Fibroblast of skin of right quadriceps (primary cell): ENCODE measurements at regions not wholly inside any gene's neighbourhood (a gene's known extent, or its start where the extent isn't known, plus 50 kb on each side); places are given as distances from the start of the nearest gene placed in this dataset.
"Not testable (repeated sequence)": the region's sequence is repeated elsewhere in the genome, so short reads cannot be mapped to it uniquely, and the experiment has no call there.

Experiments
- DNase-seq: peaks from one replicate; pipeline ENCODE4 v3.0.0-alpha.2; 2013

DNA sequence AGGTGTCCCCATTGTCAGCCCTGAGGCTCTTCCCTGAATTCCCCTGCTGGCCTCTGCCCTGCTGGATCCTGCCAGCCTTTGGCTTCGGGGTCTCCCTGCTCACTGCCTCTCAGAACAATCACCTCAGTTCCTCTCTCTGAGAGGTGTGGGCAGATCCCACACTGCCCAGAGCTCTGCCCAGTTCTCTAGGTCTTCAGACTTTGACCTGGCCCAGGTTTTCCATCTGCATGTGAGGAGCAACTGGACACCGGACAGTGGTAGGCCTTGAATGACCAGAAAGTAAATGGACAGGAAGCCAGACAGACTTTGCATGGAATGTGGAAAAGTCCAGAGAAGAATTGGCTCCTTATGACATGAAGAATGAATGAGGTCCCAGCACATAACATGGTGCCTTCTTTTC, 111.8 kb downstream of the FOXD4L6 start:
- DNase-seq = not testable (repeated sequence)

DNA sequence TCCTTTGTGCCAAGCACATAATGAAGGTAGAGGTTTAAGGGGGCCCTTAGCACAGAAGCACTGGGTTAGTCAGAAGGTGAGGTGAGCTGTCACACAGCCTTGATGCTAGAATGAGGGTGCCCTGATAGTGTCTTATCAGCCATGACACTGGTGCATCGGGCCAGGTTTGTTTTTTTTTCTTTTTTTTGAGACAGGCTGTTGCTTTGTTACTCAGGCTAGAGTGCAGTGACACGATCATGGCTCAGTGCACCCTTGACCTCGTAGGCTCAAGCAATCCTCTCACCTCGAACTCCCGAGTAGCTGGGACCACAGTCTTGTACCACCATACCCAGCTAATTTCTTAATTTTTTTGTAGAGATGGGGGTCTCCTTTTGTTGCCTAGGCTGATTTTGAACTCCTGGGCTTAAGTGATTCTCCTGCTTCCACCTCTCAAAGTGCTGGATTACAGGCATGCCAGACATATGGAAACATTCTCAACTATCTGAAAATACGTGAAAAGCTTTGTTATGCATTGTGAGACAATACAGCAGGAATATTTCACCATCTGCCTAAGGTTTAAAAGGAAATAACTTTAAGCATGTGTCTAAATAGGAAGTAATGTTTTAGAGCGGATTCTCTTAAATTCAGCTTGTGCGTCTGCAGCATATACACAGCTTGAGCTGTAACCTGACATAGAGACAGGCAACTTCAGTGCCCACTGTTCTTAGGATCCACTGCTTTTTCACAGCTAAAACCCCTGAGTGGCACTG, 128.4 kb downstream of the FOXD4L6 start:
- DNase-seq = not testable (repeated sequence)

DNA sequence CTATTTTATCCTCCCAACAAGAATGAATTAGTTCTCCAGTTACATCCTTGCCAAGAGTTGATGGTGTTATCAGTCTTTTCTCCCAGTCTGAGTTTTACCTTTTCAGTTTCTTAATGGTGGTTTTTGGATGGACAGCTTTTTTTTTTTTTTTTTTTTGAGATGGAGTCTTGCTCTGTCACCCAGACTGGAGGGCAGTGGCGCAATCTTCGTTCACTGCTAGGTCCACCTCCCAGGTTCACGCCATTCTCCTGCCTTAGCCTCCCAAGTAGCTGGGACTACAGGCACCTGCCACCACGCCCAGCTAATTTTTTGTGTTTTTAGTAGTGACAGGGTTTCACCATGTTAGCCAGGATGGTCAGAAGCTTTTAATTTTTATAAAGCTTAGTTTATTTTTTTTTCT, 133.0 kb downstream of the FOXD4L6 start:
- DNase-seq = not testable (repeated sequence)

DNA sequence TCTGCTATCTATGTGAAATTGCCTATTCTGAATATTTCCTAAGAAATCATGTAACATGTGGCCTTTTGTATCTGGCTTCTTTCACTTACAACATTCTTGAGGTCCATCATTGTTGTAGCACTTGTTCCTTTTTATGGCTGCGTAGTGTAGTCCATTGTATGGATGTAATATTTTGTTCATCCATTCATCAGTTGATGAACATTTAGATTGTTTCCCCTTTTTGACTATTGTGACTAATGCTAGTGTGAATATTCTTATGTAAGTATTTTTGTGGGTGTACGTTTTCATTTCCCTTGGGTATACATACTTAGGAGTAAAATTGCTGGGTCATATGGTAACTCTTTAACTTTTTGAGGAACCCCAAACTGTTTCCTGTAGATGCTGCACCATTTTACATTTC, 134.6 kb downstream of the FOXD4L6 start:
- not testable (repeated sequence) for DNase-seq

DNA sequence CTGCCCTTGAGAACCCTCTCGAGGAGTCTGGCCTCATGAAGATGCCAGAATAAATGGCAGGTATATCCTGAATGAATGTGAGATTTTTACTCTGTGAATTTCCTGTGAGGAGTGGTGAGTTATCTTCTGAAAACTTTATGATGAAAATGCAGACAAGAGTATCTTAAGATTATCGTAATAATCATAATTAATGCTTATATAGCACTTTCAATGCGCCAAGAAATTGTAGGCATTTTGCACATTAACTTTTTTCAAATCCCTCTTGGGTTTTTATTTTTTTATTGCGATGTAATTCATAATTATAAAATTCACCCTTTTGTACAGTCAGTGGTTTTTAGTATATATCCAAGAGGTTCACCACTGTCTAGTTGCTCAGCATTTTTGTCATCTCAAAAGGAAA, 135.1 kb downstream of the FOXD4L6 start:
- not testable (repeated sequence) for DNase-seq

DNA sequence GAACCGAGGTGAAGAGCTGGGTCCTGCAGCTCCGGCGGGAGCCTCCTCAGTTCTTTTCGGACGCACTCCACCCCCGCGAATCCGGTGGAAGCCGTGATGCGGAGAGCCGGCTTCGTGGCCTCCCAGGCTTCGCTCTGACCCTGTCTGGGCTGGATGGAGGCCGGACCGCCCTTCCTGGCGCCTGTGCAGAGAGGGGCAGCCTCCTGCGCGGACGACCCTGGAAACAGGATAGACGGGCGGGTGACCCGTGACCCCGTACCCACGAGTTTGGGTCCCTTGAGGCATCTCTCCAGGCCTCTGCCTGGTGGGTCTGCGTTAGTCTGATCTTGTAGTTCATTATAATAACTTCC, 136.0 kb downstream of the FOXD4L6 start:
- DNase-seq = not testable (repeated sequence)

DNA sequence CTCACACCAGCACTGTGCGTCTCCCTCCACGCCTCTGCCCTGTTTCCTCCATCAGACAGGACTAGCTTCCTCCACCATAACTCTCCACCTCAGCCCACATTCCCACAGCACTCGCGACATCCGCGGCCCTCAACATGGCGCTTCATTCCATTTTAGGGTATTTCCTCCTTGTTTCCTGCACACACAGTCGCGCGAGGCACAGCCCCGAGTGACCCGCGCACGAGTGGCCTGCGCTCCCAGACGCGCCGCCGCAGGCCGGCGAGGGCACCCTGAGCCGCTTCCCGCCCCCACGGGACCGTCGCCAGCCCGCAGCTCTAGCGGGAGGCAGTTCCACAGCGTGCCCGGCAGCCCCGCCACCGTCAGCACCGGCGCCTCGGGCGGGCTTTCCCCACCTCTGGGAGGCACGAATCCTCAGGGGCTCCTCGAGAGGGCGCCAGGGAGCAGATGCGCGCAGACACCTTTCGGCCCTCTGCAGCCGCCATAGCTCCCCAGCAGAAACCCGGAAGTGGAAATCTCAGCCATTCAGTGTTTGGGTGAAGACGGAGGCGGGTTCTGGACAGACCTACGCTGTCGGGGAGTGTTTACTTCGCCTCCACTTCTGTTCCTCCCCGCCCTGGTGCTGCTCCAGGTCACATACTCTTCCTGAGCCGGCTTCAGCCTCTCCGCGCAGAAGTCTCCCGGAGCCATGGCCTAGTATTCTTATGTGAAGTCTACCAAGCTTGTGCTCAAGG, 136.6 kb downstream of the FOXD4L6 start:
- DNase-seq = peak; percentile 98

DNA sequence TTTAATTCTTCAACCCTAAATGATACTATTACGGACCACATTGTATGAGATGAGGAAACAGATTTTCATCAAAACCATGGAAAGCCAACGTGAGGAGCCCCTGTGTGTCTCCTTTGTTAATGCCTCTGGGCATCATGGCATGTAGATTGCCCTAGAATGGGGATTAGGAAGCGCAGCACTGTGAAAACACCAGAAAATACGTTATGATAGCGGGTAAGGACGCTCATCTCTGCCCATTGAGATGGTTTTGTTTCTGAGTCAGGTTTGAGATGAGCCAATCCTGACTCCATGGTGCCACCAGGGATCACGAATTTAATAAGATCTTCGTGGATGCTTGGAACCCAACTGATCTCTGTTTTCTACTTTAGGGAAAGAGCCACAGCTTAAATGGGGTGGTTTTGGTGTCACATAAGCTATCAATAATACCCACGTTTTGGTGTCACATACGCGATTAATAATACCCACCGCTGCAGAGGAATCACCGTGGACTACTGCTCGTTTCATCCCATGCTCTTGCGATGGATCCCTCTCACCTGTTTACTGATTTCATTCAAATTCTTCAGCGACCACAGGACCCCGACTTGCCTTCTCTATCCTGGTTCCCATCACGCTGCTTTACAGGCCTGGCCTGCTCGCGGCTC, 137.3 kb downstream of the FOXD4L6 start:
- peak; percentile 5 for DNase-seq

DNA sequence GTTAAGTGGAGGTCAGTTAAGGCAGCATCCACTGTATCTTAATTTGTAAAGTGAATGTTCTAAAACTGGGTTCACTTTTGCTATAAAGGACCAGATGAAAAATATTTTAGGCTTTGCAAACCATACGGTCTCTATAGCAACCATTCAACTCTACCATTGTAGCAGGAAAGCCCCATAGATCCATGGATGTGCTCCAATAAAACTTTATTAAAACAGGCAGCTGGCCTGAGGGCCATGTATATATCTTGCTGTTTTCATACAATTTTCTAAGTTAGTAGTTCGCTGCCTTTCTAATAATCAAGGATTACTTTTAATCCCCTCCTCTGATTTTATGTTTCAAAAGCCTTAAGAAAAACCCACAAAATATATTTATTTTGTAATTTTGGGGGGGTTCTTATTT, 142.1 kb downstream of the FOXD4L6 start:
- DNase-seq = not testable (repeated sequence)

DNA sequence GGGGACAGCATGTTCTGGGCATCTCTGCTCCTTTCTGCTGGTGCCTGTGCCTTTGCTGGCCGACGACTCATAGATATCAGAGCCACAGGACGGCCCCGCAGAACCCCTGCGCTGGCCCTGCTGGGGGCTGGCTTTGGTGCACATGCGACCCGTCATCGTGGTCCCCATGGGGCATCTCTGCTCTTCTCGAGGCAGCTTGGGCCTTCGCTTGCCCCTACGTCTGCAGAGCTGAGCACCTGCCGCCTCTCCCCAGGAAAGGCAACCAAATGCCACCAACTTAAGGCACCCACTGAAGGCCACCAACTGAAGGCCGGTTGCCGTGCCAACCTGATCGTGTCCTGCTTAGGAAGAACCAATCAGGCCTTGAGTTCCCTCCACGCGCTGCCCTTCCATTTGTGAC, 153.1 kb downstream of the FOXD4L6 start:
- not testable (repeated sequence) for DNase-seq

DNA sequence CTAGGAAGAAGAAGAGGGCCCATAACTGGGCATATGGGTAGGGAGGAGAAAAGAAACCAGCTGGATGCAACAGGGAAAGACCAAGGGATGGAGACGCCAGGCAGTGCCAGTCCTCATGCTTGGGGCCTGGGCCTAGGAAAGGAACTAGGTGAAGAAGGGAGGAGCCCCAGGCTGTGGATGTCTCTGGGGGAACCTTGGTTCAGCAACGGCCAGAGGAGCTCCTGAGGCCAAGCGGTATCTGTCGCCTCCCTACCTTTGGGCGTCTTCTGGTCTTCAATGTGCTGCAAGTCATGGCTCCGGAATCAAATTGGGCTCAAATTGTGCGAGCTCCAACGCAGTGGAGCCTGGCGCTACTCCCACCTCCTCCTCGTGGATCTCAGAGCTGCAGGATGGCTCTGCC, 153.6 kb downstream of the FOXD4L6 start:
- DNase-seq = not testable (repeated sequence)

DNA sequence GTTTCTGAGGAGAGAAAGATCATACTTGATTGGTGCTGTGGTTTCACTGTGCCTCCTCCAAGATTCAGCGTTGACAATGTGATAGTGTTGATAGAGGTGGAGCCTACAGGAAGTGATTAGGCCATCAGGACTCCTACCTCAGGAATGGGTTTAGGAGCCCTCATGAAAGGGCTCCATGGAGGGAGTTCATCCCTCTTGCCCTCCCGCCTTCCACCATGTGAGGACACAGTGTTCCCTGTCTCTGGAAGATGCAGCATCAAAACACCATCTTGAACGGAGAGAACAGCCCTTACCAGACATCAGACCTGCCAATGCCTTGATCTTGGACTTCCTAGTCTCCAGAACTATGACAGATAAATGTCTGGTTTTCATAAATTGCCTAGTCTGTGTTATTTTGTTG, 156.7 kb downstream of the FOXD4L6 start:
- not testable (repeated sequence) for DNase-seq

DNA sequence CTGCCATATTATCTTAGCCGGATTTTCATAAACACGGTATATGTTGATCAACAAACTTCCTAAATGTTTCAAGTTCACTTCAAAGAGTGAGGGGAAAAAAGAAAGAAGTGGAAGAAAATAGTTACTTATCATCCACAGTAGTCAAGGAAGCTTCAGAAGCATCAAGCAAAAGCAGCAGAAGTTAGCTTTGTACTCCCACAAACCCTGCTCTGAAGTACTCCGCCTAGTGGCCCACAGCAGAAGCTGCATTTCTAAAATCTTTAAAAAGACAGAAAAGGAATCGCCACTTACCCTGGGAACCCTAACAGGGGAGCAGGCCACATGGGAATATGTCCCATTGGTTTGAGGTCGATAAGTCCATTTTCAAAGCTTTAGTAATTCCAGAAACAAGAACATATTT, 158.1 kb downstream of the FOXD4L6 start:
- not testable (repeated sequence) for DNase-seq

DNA sequence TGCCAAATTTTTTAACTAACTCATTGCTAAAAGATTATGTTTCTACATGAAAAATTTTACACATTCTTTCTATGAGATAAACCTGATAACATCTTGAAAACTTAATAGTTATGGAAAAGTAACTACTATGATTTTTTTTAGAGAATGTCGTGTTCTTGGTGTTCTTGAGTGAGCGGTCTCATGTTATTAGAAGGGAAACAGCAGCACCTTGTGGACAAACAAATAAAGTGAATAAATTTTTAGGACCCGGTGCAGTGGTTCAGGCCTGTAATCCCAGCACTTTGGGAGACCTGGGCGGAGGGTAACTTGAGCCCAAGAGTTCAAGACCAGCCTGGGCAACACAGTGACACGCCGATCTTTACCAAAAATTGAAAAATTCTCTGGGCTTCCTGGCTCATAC, 166.0 kb downstream of the FOXD4L6 start:
- not testable (repeated sequence) for DNase-seq

DNA sequence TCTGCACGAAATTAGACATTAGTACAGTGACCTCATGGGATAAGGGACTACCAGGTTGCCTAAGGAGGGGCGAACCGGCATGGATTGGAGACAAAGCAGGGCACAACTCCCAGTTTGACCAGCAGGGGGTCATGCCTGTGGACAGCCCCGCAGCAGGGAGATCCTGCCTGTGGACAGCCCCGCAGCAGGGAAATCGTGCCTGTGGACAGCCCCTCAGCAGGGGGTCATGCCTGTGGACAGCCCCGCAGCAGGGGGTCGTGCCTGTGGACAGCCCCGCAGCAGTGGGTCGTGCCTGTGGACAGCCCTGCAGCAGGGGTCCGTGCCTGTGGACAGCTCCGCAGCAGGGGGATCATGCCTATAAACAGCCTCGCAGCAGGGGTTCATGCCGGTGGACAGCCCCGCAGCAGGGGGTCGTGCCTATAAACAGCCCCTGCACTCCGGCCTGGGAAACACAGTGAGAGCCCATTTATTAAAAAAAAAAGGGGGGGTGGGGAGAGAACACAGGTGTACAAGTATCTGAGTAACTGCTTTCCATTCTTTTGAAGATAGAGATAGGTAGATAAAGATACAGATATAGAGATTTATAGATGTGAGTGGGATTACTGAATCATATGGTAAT, 176.5 kb downstream of the FOXD4L6 start:
- not testable (repeated sequence) for DNase-seq

DNA sequence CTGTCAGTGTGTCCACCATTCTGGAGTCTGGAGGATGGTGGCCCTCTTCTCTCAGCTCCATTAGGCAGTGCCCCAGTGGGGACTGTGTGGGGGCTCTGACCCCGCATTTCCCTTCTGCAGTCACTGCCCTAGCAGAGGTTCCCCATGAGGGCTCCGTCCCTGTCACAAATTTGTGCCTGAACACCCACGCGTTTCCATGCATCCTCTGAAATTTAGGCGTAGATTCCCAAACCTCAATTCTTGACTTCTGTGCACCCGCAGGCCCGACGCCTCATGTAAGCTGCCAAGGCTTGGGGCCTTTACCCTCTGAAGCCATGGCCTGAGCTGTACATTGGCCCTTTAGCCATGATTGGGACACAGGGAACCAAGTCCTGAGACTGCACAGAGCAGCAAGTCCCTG, 182.3 kb downstream of the FOXD4L6 start:
- not testable (repeated sequence) for DNase-seq

DNA sequence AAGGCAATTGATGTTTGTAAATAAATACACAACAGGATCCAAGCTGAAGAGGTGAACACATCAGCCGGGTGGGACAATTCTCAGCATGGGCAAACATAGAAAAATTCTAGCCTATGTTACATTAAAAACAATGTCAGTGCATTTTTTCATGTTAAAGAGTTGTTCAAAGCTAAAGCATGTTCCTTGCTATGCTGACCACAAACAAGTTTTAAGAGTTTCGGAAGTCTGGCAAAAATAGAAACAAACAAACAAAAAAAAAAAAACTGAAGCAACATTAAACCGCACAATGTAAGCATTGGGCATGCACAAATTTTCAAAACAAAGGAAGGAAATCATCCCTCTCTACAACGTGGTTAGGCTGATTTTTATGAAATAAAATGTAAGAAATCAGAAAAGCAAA, 185.8 kb downstream of the FOXD4L6 start:
- not testable (repeated sequence) for DNase-seq

DNA sequence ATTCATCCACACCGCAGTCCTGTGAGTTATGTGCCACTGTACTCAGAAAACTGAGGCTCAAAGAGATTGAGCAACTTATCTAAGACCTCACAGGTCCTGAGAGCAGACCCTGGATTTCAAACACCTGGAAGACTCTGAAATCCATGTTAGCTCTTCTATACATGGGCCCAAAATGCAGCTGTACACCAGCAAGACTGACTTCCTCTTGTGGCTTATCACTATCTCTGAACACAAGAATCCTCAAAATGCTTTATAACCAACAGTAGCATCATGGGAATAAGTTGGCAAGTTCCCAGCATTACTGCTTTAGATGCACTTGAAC, 188.6 kb downstream of the FOXD4L6 start:
- DNase-seq = not testable (repeated sequence)

DNA sequence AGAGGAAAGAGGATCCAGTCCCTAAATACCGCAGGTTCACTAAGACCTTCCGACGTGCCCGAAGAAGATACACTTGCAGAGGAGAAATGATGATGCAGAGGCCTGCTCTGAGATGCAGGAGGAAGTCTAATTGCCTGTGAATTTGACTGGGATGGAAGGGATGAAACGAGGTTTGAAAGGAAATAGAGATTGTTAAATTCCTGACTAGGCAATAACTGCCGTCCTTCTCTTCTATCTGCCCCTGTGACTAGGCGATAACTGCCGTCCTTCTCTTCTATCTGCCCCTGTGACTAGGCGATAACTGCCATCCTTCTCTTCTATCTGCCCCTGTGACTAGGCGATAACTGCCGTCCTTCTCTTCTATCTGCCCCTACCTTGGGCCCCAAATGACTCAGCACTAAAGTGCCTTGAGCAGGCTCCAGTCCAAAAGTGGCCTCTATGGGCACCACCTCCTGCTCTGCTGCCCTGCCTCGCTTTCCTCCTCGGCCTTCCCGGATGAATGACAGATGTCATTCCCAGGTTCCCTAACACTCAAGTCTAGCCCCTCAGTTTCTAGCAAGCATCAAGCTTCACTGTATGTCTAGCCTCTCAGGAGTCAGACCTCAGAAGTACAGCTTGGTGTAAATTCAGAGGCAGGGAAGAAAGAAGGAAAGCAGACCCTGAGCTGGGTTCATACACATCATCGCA, 189.1 kb downstream of the FOXD4L6 start:
- not testable (repeated sequence) for DNase-seq

DNA sequence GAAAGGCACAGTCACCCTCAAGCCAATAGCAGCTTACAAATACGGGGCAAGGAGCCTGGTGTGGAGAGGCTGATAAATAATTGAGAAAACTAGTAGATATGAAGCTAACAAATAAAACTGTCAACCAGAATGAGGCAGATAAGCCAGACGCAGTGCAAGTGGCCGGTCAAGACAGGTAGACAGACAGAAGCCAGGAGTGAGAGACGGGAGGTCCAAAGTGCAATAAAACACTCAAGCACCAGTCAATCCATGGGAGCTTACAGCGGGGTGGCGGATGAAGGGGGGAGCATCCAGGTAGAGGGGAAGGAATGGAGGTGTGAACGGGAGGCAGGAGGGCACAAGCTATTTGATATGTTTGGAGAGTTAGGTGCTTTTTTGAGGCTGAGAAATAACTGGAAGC, 193.1 kb downstream of the FOXD4L6 start:
- DNase-seq = no peak

DNA sequence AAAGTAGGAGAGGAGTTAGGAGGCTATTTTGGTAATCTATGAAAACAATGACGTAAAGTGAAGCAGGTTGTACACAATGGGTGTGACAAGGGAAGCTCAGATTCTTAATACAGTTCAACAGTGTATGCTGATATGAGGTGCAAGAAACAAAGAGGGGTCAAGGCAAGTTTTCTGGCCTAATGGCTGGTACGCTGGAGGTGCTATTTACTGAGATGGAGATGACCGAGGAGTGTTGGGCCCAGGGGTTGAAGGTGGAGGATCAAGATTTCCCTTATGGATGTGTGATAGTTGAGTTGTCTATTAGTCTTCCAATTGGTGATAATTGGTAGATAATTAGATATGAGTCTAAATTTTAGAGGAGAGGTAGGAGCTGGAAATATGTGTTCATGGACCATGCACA, 194.0 kb downstream of the FOXD4L6 start:
- DNase-seq = not testable (repeated sequence)

DNA sequence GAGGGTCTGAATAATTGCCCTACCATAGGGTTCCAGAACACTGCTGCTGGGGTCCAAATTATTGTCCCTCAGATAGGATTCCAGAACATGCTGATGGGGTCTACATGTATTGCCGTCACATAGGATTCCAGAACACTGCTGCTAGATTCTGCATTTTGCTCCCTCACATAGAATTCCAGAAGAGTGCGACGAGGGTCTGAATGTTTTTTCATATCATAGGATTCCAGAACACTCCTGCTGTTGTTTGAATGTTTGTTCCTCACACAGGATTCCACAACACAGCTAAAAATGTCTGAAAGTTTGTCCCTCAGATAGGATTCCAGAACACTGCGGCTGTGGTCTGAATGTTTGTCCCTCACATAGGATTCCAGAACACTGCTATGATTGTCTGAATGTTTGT, 198.1 kb downstream of the FOXD4L6 start:
- not testable (repeated sequence) for DNase-seq

DNA sequence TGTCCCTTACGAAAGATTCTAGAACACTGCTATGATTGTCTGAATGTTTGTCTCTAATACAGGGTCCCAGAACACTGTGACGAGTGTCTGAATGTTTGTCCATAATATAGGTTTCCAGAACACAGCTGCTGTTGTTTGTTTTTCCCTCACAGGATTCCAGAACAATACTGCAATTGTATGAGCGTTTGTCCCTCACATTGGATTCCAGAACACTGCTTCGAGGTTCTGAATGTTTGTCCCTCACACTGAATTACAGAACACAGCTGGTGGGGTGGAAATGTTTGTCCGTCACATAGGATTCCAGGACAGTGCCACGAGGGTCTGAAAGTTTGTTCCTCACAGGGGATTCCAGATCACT, 199.0 kb downstream of the FOXD4L6 start:
- DNase-seq = not testable (repeated sequence)
